ENCODE measurements at regions not wholly inside any gene's neighbourhood (a gene's known extent, or its start where the extent isn't known, plus 50 kb on each side); places are given as distances from the start of the nearest gene placed in this dataset.

DNA sequence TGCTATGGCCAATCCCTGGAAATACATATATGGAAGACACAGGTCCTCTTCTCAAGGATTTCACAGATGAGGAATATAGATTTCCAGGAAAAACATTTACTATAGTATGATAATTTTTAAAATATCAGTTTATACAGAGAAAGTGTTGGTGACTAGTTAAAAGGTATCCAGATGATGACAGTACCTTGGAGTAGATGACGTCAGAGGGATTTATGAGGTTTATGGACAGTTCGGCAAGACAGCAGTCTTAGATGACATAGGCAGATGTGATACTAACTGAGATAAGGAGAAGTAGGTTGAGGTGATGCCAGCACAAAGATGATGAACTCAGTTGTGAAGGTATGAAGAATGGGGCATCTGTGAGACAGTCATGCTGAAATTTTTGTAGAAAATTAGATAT lies 750.3 kb downstream of the PRELID2 start:
- TF ChIP-seq, protein P1, sequence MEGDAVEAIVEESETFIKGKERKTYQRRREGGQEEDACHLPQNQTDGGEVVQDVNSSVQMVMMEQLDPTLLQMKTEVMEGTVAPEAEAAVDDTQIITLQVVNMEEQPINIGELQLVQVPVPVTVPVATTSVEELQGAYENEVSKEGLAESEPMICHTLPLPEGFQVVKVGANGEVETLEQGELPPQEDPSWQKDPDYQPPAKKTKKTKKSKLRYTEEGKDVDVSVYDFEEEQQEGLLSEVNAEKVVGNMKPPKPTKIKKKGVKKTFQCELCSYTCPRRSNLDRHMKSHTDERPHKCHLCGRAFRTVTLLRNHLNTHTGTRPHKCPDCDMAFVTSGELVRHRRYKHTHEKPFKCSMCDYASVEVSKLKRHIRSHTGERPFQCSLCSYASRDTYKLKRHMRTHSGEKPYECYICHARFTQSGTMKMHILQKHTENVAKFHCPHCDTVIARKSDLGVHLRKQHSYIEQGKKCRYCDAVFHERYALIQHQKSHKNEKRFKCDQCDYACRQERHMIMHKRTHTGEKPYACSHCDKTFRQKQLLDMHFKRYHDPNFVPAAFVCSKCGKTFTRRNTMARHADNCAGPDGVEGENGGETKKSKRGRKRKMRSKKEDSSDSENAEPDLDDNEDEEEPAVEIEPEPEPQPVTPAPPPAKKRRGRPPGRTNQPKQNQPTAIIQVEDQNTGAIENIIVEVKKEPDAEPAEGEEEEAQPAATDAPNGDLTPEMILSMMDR (IDR thresholded peaks at IDR 0.05; ENCODE audit: insufficient read depth, low read depth, low read length): no peak
- TF ChIP-seq EZH2 (IDR thresholded peaks at IDR 0.05; ENCODE audit: insufficient read depth, low read length): no peak

Measured in astrocyte (in vitro differentiated cells and primary cell).